GM12875 (cell line): ENCODE measurements at regions not wholly inside any gene's neighbourhood (a gene's known extent, or its start where the extent isn't known, plus 50 kb on each side); places are given as distances from the start of the nearest gene placed in this dataset.

ENCODE experiments used
- H3K4me3 ChIP-seq: one replicate; pipeline ENCODE4 v1.5.1; 2011; ENCODE audit warnings: low read depth, low read length, control low read depth
- TF ChIP-seq, protein P1 (sequence below): IDR thresholded peaks from 2 replicates; pipeline ENCODE4 v1.5.1; 2011; ENCODE audit warnings: low read depth, mild to moderate bottlenecking, control low read depth, inconsistent platforms, low read length, moderate library complexity, borderline replicate concordance; ENCODE audit not compliant: insufficient read depth

DNA sequence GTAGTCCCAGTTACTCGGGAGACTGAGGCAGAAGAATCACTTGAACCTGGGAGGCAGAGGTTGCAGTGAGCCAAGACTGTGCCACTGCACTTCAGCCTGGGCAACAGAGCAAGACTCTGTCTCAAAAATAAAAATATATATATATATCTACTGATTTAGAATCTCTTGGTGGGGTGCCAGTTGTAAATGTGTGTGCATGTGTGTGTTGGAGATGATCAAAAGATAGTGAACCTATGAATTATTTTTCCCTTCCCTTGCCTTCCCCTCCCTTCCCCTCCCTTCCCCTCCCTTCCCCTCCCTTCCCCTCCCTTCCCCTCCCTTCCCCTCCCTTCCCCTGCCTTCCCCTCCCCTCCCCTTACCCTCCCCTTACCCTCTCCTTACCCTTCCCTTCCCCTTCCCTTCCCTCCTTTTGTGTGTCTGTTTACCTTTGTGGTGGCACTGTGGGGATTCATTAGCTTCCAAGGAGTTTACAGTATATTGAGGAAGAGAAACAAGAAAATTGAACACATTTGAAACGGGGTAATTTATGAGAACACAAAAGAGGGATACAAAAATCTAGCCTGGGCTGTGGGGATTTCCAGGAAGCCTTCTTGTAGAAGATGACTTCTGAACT, 281.5 kb upstream of the DPPA4 start:
- TF ChIP-seq, protein P1, sequence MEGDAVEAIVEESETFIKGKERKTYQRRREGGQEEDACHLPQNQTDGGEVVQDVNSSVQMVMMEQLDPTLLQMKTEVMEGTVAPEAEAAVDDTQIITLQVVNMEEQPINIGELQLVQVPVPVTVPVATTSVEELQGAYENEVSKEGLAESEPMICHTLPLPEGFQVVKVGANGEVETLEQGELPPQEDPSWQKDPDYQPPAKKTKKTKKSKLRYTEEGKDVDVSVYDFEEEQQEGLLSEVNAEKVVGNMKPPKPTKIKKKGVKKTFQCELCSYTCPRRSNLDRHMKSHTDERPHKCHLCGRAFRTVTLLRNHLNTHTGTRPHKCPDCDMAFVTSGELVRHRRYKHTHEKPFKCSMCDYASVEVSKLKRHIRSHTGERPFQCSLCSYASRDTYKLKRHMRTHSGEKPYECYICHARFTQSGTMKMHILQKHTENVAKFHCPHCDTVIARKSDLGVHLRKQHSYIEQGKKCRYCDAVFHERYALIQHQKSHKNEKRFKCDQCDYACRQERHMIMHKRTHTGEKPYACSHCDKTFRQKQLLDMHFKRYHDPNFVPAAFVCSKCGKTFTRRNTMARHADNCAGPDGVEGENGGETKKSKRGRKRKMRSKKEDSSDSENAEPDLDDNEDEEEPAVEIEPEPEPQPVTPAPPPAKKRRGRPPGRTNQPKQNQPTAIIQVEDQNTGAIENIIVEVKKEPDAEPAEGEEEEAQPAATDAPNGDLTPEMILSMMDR = no peak
- no peak overlapping the region for H3K4me3 ChIP-seq

DNA sequence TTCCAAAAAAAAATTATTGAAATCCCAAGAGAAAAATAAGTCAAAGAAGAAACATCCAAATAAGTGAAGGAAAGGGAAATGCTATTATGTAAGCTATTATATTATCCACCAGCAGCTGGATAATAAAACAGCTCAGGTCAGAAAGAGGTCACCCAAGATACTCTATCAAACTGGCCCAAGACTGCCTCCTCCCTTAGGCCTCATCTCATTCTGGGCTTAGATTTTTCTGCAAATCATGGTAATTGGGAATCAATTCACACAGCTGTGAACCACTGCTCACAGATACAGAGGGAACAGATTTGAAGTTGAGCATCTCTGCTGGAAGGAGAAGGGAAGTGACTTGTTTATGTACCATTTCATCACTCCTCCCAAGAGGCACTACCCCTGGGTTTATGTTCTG, 294.6 kb upstream of the DPPA4 start:
- TF ChIP-seq, protein P1 = no peak

DNA sequence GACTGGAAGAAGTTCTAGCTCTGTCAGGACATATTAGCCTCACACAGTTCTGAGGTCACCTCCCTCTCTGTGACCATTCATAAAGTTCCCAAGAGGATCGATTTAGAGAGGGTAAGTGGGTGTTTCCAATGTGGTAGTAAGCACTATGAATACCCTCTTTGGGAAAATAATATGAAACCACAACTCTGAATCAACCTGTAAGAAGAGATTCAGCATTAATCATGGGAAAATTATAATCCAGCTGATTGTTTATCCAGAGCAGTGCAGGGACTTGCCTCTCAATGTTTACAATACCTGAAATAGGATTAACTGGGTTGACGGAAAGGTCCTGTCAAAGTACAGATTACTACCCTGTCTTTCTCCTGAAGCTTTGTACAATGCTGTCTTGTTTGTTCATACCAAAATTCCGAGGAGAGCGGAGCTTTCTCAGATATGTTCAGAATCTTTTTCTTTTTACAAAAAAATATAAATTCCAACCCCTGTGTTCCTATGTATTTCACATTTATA, 302.9 kb upstream of the DPPA4 start:
- TF ChIP-seq, protein P1 = no peak

More for the DNA sequence above, 294.6 kb upstream of the DPPA4 start:
- H3K4me3 ChIP-seq = no peak overlapping the region

DNA sequence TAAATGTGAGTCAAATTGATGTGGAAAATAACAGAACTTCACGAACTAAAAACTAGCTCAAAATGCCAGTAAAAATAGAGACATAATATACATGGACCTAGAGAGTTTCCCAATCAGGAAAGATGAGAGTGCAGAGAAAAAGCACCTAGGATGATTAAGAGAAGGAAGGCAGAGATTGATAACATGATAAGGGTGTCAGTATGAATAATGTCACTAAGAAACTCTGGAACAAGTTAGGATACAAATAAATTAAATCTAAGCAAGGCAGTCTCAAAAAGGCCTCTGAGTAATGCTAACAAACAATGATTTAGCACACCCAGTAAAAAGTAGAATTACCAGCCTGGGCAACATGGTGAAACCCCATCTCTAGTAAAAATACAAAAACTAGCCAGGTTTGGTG, 304.7 kb upstream of the DPPA4 start:
- no peak overlapping the region for H3K4me3 ChIP-seq
- TF ChIP-seq, protein P1 = no peak

More for the DNA sequence above, 302.9 kb upstream of the DPPA4 start:
- H3K4me3 ChIP-seq = no peak overlapping the region

- H3K4me3 ChIP-seq = no peak overlapping the region
- TF ChIP-seq, protein P1 = no peak
Observed at GRCh38 chr3:109643590-109643989, 306.2 kb upstream of the DPPA4 start.

DNA sequence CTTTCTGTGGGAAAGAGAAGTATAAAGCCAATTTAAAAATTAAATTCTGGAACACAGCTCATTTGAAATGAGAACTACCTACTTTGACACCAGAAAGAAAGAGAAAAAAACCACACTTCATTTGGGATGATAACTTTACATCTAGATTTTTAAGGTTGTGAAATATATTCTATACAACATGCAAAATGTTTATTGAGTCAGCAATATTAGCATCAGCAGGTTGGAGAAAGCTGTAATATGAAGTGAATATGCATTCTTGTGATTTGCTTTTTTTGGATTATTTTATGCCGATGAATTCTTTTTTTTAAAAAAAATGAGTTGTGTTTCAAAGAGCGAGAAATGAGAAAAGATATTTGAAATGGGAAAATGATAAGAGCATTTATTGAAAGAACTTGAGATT, 307.0 kb upstream of the DPPA4 start:
- TF ChIP-seq, protein P1 = no peak
- H3K4me3 ChIP-seq = no peak overlapping the region

DNA sequence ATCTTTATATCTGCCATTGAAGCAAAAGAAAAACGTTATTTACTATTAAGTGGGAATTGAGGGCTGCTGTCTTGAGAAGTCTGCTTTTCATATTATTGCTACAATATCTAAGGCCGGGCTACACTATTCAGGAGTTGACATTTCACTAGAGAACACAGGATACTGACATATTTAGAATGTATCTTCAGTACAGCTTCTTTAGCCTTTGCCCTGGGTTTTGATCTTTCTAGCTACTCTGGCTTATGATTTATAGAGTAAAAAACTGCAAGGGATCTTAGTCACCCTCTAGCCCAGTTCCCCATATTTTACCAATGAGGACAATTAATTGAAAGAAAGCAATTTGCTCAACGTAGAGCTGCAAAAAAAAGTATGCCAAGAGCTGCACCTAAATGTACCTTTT, 307.4 kb upstream of the DPPA4 start:
- TF ChIP-seq, protein P1 = no peak
- H3K4me3 ChIP-seq = no peak overlapping the region
